ENCODE measurements at regions not wholly inside any gene's neighbourhood (a gene's known extent, or its start where the extent isn't known, plus 50 kb on each side); places are given as distances from the start of the nearest gene placed in this dataset.
A peak's percentile ranks its signal among the peaks of the same experiment; 100 is the strongest.
"Not testable (repeated sequence)": the region's sequence is repeated elsewhere in the genome, so short reads cannot be mapped to it uniquely, and the experiment has no call there.

GRCh38 chr3:81829272-81829671, 67.8 kb upstream of the GBE1 start:
- not testable (repeated sequence) for H3K4me3 ChIP-seq (ENCODE audit: low read length); DNase-seq (ENCODE audit: low read depth, low spot score)

- DNase-seq (ENCODE audit: low read depth, low spot score) = no peak
- H3K4me3 ChIP-seq (ENCODE audit: low read length) = no peak overlapping the region
Observed at GRCh38 chr3:81823882-81824395, 62.5 kb upstream of the GBE1 start.

GRCh38 chr3:81823086-81823485, 61.6 kb upstream of the GBE1 start:
- DNase-seq (ENCODE audit: low read depth, low spot score) = no peak
- H3K4me3 ChIP-seq (ENCODE audit: low read length) = no peak overlapping the region

- peak overlapping the region; percentile 11; the same call in 1 of the 2 replicates for H3K4me3 ChIP-seq (ENCODE audit: low read length)
- peak; percentile 77 for DNase-seq (ENCODE audit: low read depth, low spot score)
Observed at GRCh38 chr3:81816473-81817250, 55.2 kb upstream of the GBE1 start.

- H3K4me3 ChIP-seq (ENCODE audit: low read length); DNase-seq (ENCODE audit: low read depth, low spot score): not testable (repeated sequence)
Observed at GRCh38 chr3:81812098-81812497, 50.7 kb upstream of the GBE1 start.
